Cardiac fibroblast (primary cell): ENCODE measurements at regions not wholly inside any gene's neighbourhood (a gene's known extent, or its start where the extent isn't known, plus 50 kb on each side); places are given as distances from the start of the nearest gene placed in this dataset.
"Not testable (repeated sequence)": the region's sequence is repeated elsewhere in the genome, so short reads cannot be mapped to it uniquely, and the experiment has no call there.

Source experiments
- DNase-seq, 2 donors: peaks; one replicate each; pipeline versions ENCODE4 v3.0.0 to v3.0.0-alpha.2; 2010; ENCODE audit warnings: low read depth in 2 of 2
- H3K4me3 ChIP-seq, 2 donors: replicated peaks in 1 of 2; 1 replicate in 1 of 2; 2 replicates in 1 of 2; pipeline ENCODE4 v1.5.1; 2011; ENCODE audit warnings: low read depth in 2 of 2, low read length in 2 of 2, mild to moderate bottlenecking in 2 of 2, moderate library complexity in 1 of 2
- CTCF ChIP-seq: IDR thresholded peaks from one replicate; pipeline ENCODE4 v1.5.1; 2011; ENCODE audit warnings: low read depth, mild to moderate bottlenecking, low read length, inconsistent platforms

GRCh38 chr4:72205298-72205697 lies 173.5 kb downstream of the NPFFR2 start:
- no peak for DNase-seq
- no peak for TF ChIP-seq CTCF
- no peak overlapping the region for H3K4me3 ChIP-seq

GRCh38 chr4:72205831-72206230 lies 174.0 kb downstream of the NPFFR2 start:
- no peak for TF ChIP-seq CTCF
- no peak overlapping the region for H3K4me3 ChIP-seq
- no peak for DNase-seq

DNA sequence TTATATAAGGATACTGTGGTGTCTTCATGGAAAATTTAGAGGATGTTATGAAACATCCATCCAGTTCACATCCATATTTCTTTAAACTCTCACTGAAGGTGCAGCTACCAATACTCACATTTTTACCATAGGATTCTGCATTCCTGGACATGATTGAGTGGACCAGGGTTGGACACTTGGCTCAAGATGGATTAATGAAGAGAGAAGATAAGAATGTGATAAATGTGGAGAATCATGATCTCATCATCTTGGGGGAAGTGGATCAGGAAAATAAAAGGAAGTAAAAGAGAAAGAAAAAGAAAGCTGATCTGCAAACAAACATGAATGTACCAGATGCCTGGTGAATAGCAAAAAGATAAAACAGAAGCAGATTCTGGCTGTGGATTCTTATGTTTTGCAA lies 175.4 kb downstream of the NPFFR2 start:
- no peak for TF ChIP-seq CTCF
- no peak for DNase-seq
- H3K4me3 ChIP-seq = no peak overlapping the region

DNA sequence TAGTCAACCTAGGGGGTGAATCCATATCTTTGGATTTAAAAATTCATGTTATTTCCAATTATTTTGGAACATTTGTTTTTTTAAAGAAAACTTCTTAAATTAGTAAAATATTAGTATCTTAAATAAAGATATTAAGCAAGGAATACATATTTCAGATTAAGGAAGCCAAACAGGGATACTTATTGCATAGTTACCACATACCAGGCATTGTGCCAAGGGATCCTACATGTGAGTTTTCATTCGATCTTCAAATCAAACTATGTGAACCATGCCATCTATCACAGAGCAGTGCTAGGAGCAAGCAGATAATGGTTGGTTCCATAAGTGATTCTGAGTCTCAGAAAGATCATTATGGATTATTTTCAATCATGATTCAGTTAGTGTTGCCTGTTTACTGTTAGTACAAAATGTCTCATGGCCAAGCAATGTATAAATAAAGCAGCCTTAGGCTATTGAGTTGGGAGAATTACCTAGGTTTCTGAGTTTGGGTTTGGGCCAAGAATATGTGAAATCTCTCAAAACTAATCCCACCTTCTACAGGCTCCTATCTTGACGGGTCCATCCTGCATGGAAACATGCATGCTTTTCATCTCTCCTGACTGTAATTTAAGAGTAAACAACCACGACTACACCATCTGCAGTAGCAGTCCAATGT lies 176.7 kb downstream of the NPFFR2 start:
- no peak overlapping the region for H3K4me3 ChIP-seq
- TF ChIP-seq CTCF = no peak
- peak; percentile 2 to 3 for DNase-seq

- no peak for DNase-seq
- no peak for TF ChIP-seq CTCF
- no peak overlapping the region for H3K4me3 ChIP-seq
Measured at GRCh38 chr4:72209600-72209999, 177.8 kb downstream of the NPFFR2 start.

DNA sequence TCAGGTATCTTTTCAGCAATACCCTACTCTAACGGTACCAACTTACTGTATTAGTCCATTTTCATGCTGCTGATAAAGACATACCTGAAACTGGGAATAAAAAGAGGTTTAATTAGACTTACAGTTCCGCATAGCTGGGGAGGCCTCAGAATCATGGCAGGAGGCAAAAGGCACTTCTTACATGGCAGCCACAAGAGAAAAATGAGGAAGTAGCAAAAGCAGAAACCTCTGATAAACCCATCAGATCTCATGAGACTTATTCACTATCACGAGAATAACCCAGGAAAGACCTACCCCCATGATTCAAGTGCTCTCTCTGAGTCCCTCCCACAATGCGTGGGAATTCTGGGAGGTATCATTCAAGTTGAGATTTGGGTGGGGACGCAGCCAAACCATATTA lies 182.0 kb downstream of the NPFFR2 start:
- not testable (repeated sequence) for DNase-seq, H3K4me3 ChIP-seq

- DNase-seq = no peak
- no peak overlapping the region for H3K4me3 ChIP-seq
- no peak for TF ChIP-seq CTCF
Measured at GRCh38 chr4:72215198-72215597, 183.4 kb downstream of the NPFFR2 start.
